C4-2B (cell line): ENCODE measurements at regions not wholly inside any gene's neighbourhood (a gene's known extent, or its start where the extent isn't known, plus 50 kb on each side); places are given as distances from the start of the nearest gene placed in this dataset.
"Not testable (repeated sequence)": the region's sequence is repeated elsewhere in the genome, so short reads cannot be mapped to it uniquely, and the experiment has no call there.

Experiments
- H3K27ac ChIP-seq: fragments of 450-650 bp; 2 replicates; pipeline ENCODE4 v1.5.1; 2017
- CTCF ChIP-seq: fragments of 450-650 bp; conservative IDR thresholded peaks from 2 replicates; pipeline ENCODE4 v1.5.1; 2017; ENCODE audit warnings: mild to moderate bottlenecking
- ZFX ChIP-seq: fragments of 450-650 bp; IDR thresholded peaks from 2 replicates; pipeline ENCODE4 v1.6.1; 2017

- no peak overlapping the region for H3K27ac ChIP-seq
- no peak for TF ChIP-seq ZFX
- no peak for TF ChIP-seq CTCF
Measured at GRCh38 chr4:13793020-13793710, 165.6 kb upstream of the BOD1L1 start.

GRCh38 chr4:13794819-13795565 is 167.5 kb upstream of the BOD1L1 start:
- TF ChIP-seq CTCF = no peak
- no peak overlapping the region for H3K27ac ChIP-seq

- no peak overlapping the region for H3K27ac ChIP-seq
- no peak for TF ChIP-seq CTCF
- no peak for TF ChIP-seq ZFX
Measured at GRCh38 chr4:13797061-13797460, 169.5 kb upstream of the BOD1L1 start.

GRCh38 chr4:13815231-13815630 is 187.7 kb upstream of the BOD1L1 start:
- no peak overlapping the region for H3K27ac ChIP-seq
- no peak for TF ChIP-seq CTCF
- TF ChIP-seq ZFX = no peak

GRCh38 chr4:13816472-13816871 is 188.9 kb upstream of the BOD1L1 start:
- TF ChIP-seq ZFX (no peak), CTCF (no peak)
- no peak overlapping the region for H3K27ac ChIP-seq

GRCh38 chr4:13821522-13821921 is 194.0 kb upstream of the BOD1L1 start:
- H3K27ac ChIP-seq = no peak overlapping the region
- TF ChIP-seq ZFX (no peak), CTCF (no peak)

- not testable (repeated sequence) for H3K27ac ChIP-seq
Measured at GRCh38 chr4:13825822-13826221, 198.3 kb upstream of the BOD1L1 start.

- no peak for TF ChIP-seq CTCF
- no peak for TF ChIP-seq ZFX
- no peak overlapping the region for H3K27ac ChIP-seq
Measured at GRCh38 chr4:13829457-13829856, 201.9 kb upstream of the BOD1L1 start.
